ENCODE measurements at regions not wholly inside any gene's neighbourhood (a gene's known extent, or its start where the extent isn't known, plus 50 kb on each side); places are given as distances from the start of the nearest gene placed in this dataset.

GRCh38 chr2:147683380-147683779 is 161.4 kb upstream of the ACVR2A start:
- H3K9me3 Mint-ChIP-seq = peaks cover 23% of the 10 kb centered on the region
- H3K4me3 ChIP-seq = no peak overlapping the region
- H4K20me1 ChIP-seq (replicated peaks; ENCODE audit: insufficient read depth) = no peaks in the 10 kb centered on the region
- H3K27me3 Mint-ChIP-seq (ENCODE audit: insufficient read depth, low read depth, poor library complexity) = peaks cover 1% of the 10 kb centered on the region
- DNase-seq (ENCODE audit: low spot score) (peak; percentile 41), ATAC-seq (peak; percentile 91)
- no peaks in the 10 kb centered on the region for H3K79me2 ChIP-seq (replicated peaks; ENCODE audit: insufficient read depth)
- H3K4me1 Mint-ChIP-seq = peaks cover 18% of the 10 kb centered on the region
- no peaks in the 10 kb centered on the region for H3K36me3 ChIP-seq (ENCODE audit: insufficient read depth)
- no peaks in the 10 kb centered on the region for H3K27me3 ChIP-seq (ENCODE audit: insufficient read depth)
- H3F3A ChIP-seq (replicated peaks; ENCODE audit: low read depth) = no peaks in the 10 kb centered on the region
- no peak overlapping the region for H3K4me3 Mint-ChIP-seq
- peak overlapping the region; percentile 53 for H2AFZ ChIP-seq
- H3K9me2 ChIP-seq (ENCODE audit: insufficient read depth) = peaks cover 3% of the 10 kb centered on the region; the same call in 1 of the 2 replicates
- no peak overlapping the region for H3K27ac ChIP-seq (ENCODE audit: low read depth)
- no peak overlapping the region for H3K27ac Mint-ChIP-seq
- 0 out of 2 replicates have a peak, but pooled peaks cover 3% of the 10 kb centered on the region for H3K4me1 ChIP-seq (ENCODE audit: insufficient read depth)
- no peak overlapping the region for H3K4me2 ChIP-seq
- TF ChIP-seq ZNF462 (CRISPR knock-in tag; IDR thresholded peaks at IDR 0.05) = 0 out of 2 replicates have a peak, but pooled peaks have one; percentile 8
- no peak for TF ChIP-seq ZNF331 (CRISPR knock-in tag; IDR thresholded peaks at IDR 0.05; ENCODE audit: low read depth)
- H3K36me3 Mint-ChIP-seq (ENCODE audit: low read depth) = peaks cover 15% of the 10 kb centered on the region; the same call in 2 of the 3 replicates

- peaks cover 1% of the 10 kb centered on the region for H3K27me3 Mint-ChIP-seq (ENCODE audit: insufficient read depth, low read depth, poor library complexity)
- Histone ChIP-seq H4K20me1 (replicated peaks; ENCODE audit: insufficient read depth) (no peaks in the 10 kb centered on the region), H2AFZ (no peak overlapping the region), H3K9me2 (ENCODE audit: insufficient read depth) (no peaks in the 10 kb centered on the region), H3K27ac (ENCODE audit: low read depth) (no peak overlapping the region), H3F3A (replicated peaks; ENCODE audit: low read depth) (no peaks in the 10 kb centered on the region), H3K36me3 (ENCODE audit: insufficient read depth) (no peaks in the 10 kb centered on the region), H3K79me2 (replicated peaks; ENCODE audit: insufficient read depth) (no peaks in the 10 kb centered on the region), H3K4me2 (no peak overlapping the region), H3K4me3 (no peak overlapping the region), H3K4me1 (ENCODE audit: insufficient read depth) (0 out of 2 replicates have a peak, but pooled peaks cover 3% of the 10 kb centered on the region), H3K27me3 (ENCODE audit: insufficient read depth) (no peaks in the 10 kb centered on the region)
- DNase-seq (ENCODE audit: low spot score) (no peak), ATAC-seq (no peak)
- peaks cover 18% of the 10 kb centered on the region for H3K4me1 Mint-ChIP-seq
- H3K36me3 Mint-ChIP-seq (ENCODE audit: low read depth) = peaks cover 6% of the 10 kb centered on the region; the same call in 2 of the 3 replicates
- no peak overlapping the region for H3K27ac Mint-ChIP-seq
- peaks cover 9% of the 10 kb centered on the region for H3K9me3 Mint-ChIP-seq
- H3K4me3 Mint-ChIP-seq = no peak overlapping the region
- TF ChIP-seq ZNF462 (CRISPR knock-in tag; IDR thresholded peaks at IDR 0.05) (no peak), ZNF114 (CRISPR knock-in tag; IDR thresholded peaks at IDR 0.05) (no peak), EZH2 (IDR thresholded peaks at IDR 0.05; ENCODE audit: low read depth, unreplicated experiment) (no peak), EZH2phosphoT487 (IDR thresholded peaks at IDR 0.05; ENCODE audit: unreplicated experiment) (no peak), POLR2AphosphoS5 (IDR thresholded peaks at IDR 0.05; ENCODE audit: low read depth) (no peak)
Measured at GRCh38 chr2:147681093-147681492, 163.7 kb upstream of the ACVR2A start.

All from GM23338 (cell line).